ENCODE measurements at regions not wholly inside any gene's neighbourhood (a gene's known extent, or its start where the extent isn't known, plus 50 kb on each side); places are given as distances from the start of the nearest gene placed in this dataset.
A peak's percentile ranks its signal among the peaks of the same experiment; 100 is the strongest.

DNA sequence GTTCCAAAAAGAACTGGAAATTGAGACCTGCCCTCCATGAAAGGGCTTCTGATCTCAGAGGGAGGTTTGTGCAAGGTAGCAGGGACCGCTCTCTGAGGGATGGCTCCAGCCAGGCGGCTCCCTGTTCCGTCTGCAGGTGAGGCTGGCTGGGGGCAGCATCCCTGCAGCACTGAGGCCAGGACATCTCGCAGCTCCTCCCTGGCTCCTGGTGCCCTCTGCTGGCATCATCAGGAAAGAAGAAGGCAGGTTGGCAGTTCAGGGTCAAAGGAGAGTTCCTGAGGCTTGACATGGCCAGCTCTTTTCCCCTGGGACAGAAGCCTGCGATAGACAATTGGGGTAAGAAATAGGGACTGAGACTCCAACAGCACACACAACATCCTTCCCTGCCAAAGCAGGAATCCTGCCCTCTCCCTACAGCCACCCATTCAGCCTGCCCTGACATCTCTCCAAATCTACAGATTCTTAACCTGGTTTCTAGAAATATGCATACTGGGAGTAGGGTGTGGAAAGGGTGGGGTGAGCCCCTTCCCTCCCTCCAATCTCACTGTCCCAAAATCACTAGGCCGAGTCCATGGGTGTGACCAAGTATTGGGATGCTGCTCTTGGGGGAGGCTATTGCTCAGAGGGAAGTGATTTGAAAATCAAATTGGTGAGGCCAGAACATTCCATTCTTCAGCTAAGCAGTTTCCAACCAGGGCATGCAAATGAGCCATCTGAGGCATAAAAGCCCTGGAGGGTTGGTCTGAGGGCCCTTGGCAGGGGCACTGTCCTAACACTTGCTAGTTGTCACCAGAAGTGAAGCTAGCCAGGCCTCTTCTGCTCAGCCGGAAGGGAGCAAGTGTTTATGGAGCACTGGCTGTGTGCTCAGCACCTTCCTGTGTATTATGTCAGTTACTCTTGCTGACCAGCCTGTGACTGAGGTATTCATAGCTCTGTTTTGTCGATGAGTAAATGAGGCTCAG, 185.4 kb downstream of the TFCP2L1 start:
- TF ChIP-seq, protein P1, sequence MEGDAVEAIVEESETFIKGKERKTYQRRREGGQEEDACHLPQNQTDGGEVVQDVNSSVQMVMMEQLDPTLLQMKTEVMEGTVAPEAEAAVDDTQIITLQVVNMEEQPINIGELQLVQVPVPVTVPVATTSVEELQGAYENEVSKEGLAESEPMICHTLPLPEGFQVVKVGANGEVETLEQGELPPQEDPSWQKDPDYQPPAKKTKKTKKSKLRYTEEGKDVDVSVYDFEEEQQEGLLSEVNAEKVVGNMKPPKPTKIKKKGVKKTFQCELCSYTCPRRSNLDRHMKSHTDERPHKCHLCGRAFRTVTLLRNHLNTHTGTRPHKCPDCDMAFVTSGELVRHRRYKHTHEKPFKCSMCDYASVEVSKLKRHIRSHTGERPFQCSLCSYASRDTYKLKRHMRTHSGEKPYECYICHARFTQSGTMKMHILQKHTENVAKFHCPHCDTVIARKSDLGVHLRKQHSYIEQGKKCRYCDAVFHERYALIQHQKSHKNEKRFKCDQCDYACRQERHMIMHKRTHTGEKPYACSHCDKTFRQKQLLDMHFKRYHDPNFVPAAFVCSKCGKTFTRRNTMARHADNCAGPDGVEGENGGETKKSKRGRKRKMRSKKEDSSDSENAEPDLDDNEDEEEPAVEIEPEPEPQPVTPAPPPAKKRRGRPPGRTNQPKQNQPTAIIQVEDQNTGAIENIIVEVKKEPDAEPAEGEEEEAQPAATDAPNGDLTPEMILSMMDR (IDR thresholded peaks at IDR 0.05; ENCODE audit: low read depth, low read length): peak; percentile 52
- TF ChIP-seq POLR2A (IDR thresholded peaks at IDR 0.05; ENCODE audit: extremely low read depth, insufficient read length): no peak

Measured in NB4 (cell line).